IPS-NIHi7 (cell line): ENCODE measurements at regions not wholly inside any gene's neighbourhood (a gene's known extent, or its start where the extent isn't known, plus 50 kb on each side); places are given as distances from the start of the nearest gene placed in this dataset.
A peak's percentile ranks its signal among the peaks of the same experiment; 100 is the strongest.

Experiments
- DNase-seq: peaks from one replicate; pipeline ENCODE4 v3.0.0; 2012; ENCODE audit warnings: mixed read lengths; ENCODE audit errors: extremely low spot score

DNA sequence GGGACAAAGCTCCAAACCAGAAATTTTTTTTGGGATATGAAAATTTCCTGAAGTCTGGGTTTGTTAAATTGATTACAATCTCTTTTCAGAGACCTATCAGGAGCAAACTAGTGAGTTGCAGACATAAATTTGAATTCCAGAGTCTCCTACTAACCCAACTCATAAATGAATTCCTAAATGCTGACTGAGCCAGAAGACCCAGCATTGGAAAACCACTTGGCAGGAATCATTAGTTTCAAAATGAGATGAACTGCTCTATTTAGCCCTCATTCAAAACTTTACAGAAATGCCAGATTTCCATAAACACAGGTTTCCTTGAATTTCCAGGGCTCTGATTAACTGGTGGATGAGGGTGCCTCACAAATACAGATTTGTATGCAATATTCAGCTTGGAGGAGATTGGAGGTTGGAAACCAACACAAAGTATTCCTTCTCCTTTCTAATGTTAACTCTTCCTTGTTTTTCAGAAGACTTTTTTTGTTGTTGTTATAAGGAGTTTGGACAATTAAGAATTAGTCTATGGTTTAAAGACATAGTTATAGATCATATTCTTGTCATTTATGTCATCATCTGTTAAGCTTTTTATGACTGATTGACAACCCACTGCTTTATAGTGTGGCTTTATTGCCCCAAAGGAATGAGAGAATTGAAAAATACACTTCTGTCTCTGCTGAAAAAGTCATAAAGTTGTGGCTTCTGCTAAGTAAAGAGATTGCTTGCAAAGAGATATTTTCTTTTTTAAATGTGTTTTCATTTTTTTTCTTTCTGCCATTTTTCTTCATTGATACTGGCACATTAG is 222.8 kb downstream of the HLX start:
- no peak for DNase-seq

DNA sequence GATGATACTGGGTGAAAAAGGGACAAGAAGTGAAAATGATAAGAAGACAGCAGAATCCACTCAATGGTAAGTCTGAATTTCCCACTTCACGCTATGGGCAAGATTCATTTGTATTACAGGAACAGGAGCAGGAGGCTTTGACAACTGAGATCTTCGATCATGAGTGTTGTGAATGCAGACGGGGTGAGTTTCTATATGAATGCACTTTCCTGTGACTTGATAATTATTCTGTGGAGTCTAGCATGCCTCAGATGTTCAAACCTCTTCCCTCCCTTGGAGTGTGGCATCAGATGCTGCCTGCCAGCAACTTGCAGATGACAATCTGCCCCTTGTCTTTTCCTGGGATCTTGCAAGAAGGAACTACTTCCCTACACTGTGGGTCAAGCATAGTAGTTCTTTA is 225.4 kb downstream of the HLX start:
- no peak for DNase-seq

DNA sequence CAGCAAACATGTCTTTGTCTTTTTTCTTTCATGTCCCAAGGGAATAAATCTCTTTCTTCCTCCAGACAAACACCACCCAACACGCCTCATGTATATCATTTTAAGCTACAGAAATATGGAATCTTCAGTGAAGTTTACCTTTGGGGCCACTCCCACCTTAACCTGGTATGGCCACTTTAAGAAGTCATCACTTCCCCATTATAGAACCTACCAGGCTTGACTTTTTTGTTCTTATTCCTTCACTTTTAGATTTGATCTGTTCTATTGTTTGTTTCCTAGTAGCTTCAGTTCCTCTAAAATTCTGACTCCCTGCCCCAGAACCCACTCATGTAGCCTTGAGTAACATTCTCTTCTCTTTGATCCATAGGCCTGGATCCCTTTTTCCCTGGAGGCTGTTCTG is 226.3 kb downstream of the HLX start:
- DNase-seq, result no peak

DNA sequence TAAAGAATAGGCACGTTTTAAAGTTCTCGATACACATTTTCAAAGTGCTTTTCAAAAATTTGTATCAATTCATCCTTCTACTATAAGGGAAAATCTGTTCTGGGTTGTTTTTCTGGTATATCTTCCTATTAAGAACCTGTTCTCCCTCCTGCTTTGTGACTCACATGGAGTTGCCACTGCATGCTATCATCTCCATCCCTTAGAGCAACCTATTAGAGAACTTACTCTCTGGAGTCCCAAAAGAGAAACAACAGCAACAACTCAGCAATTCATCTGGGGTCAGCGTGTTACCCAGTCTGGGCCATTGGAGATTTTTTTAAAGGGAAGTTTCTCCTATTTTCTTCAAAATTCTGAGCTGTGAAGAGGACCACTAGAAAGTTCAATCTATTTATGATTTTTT is 227.4 kb downstream of the HLX start:
- DNase-seq, result no peak

DNA sequence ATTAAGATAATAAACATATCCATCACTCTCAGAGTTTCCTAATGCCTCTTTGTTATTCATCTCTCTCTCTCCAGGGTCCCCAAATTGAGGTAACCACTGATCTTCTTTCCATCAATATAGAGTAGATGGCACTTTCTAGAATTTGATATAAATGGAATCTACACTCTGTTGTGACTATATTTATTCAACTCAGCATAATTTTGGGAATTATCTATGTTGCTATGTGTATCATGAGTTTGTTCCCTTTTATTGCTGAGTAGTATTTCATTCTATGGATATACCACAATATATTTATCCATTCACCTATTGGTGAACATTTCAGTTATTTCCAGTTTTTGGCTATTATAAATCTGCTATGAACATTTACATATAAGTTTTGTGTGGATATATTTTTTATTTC is 230.7 kb downstream of the HLX start:
- no peak for DNase-seq

DNA sequence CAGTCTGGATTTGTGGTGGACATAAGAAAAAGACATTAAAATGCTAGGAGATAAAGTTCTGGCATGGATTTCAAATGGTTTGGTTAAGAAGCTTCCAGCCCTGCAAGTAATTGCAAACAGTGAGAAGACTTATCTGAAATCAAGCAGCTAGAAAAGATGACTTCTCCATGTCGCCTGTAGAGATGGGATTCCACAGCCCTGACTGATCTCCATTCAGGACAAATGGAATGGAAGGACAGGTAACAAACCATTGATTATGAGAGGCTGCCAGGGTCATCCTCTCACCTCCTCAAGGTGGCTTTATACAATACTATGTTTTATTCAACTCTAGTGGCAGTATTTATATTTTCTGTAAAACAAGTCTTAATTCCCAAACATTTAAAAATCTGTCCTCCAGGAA is 237.9 kb downstream of the HLX start:
- DNase-seq, result no peak

DNA sequence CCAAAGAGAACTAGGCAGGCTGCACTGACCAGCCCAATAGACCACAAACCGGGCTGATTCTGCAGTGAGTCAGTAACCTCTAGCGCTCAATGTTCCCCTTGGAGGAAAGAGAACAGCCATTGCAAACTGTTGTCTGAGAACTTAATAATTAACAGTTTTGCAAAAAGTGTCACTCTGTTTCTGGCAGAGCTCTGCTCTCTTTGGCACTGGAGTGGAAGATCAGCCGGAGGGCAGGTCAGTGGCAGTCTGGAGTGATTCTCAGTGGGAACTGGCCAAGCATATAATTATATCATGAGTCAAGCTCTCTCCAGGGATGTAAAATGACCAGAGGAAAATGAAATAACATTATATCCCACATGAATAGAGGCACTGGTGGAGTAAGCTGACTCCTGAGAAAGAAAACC is 238.3 kb downstream of the HLX start:
- DNase-seq, result no peak

DNA sequence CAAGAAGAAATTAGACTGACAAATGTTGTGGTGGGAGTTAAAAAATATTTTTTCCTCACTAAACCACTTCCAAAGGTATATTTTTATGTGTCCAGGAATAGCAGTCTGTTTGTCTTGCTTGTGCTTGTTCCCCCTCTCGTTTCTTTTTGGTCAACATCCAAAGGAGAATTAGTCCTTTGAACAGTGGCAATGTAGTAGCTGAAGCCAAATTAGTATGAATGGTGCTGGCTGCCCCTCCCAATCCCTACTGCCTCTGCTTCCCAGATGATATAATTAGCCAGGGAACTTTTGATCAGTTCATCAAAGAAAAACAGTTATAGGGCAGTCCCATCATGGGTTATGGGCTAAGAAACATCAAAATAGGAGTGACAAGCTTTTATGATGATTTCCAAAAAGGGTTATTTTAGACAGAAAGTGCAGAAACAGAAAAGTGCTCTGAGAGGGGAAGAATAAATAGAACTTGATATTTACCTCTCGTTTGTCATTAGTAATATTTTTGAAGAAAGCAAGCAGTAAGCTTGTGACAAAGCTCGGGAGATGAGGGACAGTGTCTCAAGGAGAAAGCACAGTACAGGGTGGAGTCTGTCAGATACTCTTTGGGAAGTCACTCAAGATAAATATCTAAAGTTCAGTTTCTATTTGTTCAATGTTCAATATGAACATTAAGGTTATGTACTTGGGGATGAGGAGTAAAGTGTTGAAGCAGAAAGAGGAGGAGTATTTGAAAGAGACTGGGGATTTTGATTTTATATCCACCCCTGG is 239.1 kb downstream of the HLX start:
- no peak for DNase-seq

DNA sequence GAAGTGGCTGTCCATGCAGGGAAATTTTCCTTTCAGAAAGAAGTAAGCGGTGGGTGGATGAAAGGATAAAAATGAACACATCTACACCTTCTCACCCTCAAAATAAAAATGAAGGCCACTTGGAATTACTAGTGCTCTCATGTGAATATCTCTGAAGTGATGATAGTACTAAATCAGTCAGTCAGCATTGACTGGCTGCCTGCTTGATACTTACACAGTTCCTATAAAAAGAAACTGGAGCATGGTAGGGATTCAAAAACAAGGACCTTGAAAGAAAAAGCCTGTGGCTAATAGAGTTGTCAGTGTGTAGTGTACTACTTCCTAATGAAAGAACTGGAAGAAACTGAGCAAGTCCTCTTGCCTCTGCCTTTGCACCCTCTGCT is 239.7 kb downstream of the HLX start:
- no peak for DNase-seq

DNA sequence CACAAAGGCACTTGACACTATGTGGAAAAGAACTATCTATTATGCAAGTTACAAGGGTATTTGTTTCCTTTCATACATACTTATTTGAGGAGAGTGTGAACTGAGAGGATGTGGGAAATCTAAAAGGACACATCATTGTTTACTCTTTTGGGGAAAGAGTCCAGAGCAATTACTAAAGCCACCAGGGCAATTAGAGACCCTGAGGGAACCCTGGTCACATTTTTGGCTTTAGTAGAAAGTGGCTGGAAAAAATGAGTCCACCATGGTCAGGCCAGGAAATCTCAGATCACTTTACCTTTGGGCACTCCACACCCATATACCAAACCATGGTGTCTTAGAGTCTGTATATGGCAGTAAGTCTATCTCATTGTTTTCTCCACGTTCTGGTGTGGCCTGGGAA is 243.3 kb downstream of the HLX start:
- DNase-seq, result no peak

DNA sequence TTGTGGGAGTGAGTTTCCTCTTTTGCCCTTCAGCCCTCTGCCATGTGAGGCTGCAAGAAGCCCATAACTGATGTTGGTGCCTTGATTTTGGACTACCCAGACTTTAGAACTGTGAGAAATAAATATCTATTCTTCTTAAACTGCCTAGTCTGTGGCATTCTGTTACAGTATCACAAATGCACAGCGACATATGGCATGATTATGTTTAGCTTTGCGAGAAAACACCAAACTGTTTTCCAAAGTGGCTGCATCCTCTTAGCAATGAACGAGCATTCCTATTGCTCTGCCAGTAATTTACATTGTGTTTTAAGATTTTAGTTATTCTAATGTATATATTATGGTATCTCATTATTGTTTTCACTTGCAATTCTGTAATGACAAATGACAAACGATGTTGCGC is 246.7 kb downstream of the HLX start:
- no peak for DNase-seq

DNA sequence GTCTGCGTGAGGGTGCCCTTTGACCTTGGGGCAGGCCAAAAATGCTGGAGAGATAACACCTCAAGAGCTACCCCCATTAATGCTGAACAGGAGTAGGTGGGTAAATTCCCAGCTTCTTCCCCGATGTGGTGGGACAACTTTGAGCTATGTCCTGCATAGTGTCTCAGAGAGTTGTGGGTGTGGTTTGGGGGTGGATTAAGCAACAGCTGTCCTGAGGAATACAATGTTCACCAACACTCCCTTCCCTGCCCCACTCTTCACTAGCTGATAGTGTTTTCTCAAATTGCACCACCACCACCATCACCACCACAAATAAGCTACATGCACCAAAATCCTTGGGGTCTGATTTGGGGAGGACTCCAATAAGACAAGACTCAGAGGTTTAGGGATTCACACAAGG is 258.4 kb downstream of the HLX start:
- no peak for DNase-seq

DNA sequence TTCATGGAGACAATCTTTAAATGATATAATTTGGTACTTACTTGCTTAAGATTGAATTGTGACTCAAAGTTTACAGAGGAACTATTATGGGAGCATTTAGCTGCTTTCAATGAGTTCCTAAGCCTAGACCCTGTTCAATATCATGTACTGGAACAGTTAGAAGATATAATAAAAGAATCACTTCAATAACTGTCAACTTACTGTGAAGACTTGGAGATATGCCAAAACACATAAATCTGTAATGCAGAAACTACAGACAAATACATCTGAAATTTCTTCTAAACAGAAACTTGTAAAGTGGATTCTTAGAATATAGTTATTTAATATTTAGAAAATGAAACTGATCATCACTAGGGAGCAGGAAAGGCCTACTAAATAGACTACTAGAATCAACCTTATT is 259.3 kb downstream of the HLX start:
- no peak for DNase-seq

DNA sequence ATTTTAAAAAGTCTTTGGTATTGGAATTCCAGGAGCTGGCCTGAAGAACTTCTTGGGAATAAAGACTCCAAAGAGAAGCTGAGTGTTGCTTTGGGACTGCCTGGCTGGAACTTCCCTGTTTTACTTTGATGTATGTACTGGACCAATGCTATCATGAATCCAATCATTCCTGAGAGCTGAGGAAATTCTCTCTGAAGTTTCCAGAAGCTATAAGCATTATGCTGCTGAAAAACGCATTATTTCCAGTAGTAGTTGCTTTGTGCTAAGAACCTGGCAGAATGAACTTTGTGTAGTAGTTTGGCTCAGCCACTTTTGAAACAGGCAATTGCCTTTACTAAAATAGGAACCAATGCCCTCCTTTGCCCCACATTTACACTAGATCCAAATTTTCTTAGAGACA is 260.7 kb downstream of the HLX start:
- DNase-seq, result no peak

DNA sequence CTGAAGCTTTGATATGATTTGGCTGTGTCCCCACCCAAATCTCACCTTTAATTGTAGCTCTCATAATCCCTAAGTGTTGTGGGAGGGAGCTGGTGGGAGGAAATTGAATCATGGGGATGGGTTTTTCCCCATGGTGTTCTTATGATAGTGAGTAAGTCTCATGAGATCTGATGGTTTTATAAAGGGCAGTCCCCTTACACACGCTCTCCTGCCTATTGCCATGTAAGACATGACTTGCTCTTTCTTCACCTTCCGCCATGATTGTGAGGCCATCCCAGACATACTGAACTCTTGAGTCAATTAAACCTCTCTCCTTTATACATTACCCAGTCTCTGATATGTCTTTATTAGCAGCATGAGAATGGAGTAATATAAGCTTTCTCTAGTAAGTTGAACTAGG is 261.9 kb downstream of the HLX start:
- DNase-seq, result no peak

DNA sequence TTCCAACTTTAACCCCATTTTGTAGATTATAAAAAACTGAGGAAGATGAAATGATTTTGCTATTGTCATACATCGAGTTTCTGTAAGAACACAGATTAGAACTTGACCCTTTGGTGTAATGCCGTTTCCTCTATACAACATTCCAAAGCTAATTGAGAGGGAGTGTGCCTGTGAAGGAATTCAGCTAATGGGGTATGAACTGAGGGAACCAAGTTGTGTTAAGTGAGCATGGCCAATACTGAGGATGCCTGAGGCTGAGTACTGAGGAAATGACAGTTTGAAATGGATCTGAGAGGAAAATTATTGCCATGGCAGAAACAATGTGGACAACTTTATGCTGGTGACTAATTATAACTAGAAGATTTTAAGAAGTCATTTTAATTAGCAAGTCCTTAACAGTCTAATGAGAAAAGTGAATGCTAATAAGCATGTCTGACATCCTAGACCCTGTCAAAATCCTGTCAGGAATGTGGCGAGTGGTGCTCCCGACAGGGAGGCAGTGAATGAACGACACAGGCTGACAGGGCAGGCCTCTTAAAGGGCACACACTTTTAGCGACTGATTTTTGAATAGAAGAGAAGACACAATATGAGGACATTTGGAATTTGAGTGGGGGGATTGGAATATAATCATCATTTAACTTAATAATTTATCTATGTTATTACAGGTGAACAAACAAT is 262.5 kb downstream of the HLX start:
- DNase-seq, result no peak

DNA sequence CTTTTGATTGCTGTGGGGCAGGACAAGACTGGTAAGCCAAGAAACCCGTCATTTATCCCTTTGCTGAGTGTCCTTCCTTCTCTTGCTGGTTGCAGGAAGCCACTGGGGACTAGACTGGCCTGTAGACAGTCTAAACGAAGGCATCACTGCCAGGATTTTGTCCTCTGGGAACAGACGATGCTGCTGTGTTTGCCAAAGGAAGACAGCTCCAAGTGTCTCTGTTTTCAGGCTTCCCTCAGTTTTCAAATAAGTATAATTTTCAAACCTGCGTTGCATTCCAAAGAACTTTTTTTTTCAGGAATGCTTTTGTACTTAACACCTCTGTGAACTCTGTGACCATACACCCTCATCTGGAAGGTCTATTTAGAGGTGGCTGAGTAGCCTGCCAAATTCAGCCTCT is 269.4 kb downstream of the HLX start:
- DNase-seq, result no peak

DNA sequence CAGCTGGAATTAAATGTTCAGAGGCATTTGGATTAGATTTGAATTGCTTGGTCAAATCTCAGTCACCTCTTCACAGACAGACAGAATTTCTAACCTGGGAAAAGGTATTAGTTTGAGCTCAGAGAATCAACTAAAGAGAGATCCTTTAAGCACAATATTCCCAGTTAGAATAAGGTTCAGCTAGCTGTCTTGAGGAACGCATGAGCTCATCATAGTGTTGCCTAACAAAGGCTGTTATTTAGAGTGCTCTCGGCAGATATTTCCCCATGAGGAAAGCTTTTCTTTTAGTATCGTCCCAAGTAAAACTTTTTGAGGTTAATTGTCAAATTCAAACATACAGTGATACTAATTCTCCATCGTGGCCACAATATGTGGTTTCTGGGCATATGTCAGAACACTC is 269.9 kb downstream of the HLX start:
- no peak for DNase-seq

DNA sequence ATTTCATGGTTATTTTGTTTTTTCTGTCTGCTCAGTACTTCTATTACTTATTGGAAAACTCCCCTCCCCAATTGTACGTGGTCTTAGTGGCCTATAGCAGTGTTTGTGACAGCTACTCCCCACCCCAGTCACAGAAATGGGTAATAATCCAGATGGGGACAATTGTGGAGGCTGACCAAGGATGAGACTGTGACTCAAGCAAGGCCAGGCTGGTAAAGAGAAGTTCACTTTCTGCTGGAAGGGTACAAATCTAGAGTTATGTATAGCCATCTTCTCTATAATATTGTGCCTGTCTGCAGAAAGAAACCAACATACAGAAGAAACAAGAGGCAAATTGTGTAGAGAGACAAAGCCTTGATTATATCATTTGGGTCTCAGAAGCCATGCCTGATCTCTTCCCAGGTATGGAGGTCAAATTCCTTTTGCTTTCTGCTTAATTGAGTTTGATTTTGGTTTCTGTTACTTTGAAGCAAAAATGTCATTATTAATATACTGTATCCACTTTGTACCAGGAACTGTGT is 270.4 kb downstream of the HLX start:
- DNase-seq, result no peak

DNA sequence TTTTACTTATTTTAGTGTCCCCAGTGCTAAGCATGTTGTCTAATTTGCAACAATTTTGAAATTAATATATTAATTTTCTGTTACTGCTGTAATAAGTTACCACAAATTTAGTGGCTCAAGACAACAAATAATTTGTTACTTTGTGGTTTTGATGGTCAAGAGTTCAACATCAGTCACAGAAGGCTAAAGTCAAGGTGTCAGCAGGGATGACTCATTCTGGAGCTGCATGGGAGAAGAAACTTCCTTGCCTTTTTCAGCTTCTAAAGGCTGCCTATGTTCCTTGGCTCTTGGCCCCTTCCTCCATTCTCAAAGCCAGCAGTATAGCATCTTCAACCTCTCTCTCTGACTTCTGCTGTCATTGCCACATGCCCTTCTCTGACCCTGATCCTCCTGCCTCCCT is 271.8 kb downstream of the HLX start:
- no peak for DNase-seq

DNA sequence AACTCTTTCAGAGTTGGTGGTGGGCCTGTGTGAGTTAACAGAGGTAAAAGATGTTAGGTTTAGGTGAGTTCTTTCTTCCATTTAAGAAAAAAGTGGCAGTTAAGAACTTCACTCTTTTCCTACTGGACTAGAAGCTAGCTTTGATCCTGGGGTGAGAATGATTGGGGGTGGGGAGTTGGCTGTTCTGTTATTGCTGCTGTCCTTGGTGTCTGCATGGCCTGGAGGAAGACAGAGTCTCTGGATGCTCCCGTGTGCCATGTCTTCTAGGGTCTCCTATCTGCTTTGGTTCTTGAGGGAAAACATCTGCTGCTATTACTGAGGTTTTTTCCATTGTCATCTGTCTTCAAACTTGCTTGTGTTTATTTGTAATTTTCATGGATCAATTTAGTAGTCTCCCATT is 275.7 kb downstream of the HLX start:
- DNase-seq, result peak; percentile 35

DNA sequence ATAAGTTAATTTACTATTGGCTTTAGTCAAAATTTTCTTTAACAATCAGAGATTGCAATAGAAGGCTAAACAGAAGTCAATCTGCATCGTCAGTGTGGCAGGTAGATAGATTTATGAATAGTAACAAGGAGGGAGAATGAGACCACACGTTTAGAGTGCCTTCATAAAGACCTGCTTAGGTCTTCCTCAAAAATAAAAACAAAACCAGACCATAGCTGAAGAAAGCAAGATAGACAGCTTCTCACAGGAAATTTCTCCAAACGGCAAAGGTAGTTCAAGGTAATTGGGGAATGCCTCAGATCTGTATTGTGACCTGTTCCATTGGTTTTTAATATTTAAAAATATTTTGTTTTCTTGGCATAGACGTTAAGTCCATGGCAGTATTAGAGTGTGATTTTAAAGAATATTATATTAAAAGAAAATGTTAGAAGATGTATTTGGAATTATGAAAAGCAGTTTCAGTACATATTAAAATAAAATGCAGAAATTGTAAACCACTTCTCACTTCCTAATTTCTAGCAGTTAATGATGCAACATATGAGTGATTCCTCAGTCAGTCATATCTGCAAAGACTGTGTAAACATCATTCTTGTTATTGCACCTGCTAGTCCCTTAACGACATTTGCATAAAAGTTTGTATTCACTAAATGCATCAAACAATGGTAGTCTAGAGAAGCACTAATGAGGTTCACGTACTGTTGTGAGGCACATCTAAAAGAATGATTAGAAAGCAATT is 278.0 kb downstream of the HLX start:
- DNase-seq, result no peak
